ENCODE measurements at regions not wholly inside any gene's neighbourhood (a gene's known extent, or its start where the extent isn't known, plus 50 kb on each side); places are given as distances from the start of the nearest gene placed in this dataset.

DNA sequence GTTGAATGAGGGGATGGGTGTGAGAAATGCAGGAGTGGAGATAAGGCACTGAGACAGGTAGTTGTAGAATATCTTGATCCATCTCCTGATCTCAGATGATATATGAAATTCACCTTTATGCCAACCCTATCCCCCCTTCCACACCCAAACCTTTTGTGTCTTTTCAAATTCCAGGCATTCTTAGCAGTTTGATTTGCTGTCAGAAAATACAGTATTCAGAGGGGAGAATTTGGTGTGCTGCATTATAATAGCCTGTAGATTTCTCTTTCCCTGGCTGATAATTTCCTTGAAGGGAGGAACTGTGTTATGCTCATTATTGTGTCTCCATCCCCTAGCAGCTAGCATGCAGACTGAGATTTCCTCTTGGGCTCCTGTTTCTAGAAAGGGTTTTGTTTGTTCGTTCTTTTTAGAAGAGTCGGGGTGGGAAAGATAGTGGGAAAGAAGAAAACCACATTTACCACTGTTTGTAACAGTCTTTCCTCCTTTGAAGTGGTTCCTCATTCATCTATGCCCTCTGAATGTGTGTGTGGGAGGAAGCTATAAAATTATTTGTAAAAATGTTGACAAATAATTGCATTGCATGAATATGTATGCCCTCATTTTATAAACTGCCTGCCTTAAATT lies 373.4 kb downstream of the DIPK2A start:
- TF ChIP-seq, protein P1, sequence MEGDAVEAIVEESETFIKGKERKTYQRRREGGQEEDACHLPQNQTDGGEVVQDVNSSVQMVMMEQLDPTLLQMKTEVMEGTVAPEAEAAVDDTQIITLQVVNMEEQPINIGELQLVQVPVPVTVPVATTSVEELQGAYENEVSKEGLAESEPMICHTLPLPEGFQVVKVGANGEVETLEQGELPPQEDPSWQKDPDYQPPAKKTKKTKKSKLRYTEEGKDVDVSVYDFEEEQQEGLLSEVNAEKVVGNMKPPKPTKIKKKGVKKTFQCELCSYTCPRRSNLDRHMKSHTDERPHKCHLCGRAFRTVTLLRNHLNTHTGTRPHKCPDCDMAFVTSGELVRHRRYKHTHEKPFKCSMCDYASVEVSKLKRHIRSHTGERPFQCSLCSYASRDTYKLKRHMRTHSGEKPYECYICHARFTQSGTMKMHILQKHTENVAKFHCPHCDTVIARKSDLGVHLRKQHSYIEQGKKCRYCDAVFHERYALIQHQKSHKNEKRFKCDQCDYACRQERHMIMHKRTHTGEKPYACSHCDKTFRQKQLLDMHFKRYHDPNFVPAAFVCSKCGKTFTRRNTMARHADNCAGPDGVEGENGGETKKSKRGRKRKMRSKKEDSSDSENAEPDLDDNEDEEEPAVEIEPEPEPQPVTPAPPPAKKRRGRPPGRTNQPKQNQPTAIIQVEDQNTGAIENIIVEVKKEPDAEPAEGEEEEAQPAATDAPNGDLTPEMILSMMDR (conservative IDR thresholded peaks at IDR 0.05 in 1 of 2, IDR thresholded peaks at IDR 0.05 in 1 of 2; ENCODE audit: extremely low read depth in 1 of 2, insufficient read depth in 1 of 2, low read depth in 1 of 2, low read length in 2 of 2): no peak
- TF ChIP-seq EZH2 (IDR thresholded peaks at IDR 0.05; ENCODE audit: borderline replicate concordance, low read length): no peak
